Tibial artery (tissue), 4 donors: ENCODE measurements at regions not wholly inside any gene's neighbourhood (a gene's known extent, or its start where the extent isn't known, plus 50 kb on each side); places are given as distances from the start of the nearest gene placed in this dataset.

Experiments used
- DNase-seq, 2 donors: peaks; one replicate each; pipeline ENCODE4 v3.0.0-alpha.2; 2019
- H3K27ac ChIP-seq, 2 donors: fragments of 200-600 bp; sonication (generic) in 1 of 2; 1 replicate in 1 of 2; 2 replicates in 1 of 2; pipeline ENCODE4 v1.5.1; 2018 to 2019; ENCODE audit warnings: mild to moderate bottlenecking in 1 of 2
- H3K27me3 ChIP-seq, 2 donors: fragments of 200-600 bp; sonication (generic) in 1 of 2; one replicate each; pipeline versions ENCODE4 v1.5.1 to v1.6.0; 2016 to 2019
- H3K36me3 ChIP-seq, 3 donors: fragments of 200-600 bp; sonication (generic) in 2 of 3; one replicate each; pipeline ENCODE4 v1.5.1; 2016 to 2019; ENCODE audit warnings: mild to moderate bottlenecking in 2 of 3
- H3K4me1 ChIP-seq, 4 donors: fragments of 200-600 bp; sonication (generic) in 2 of 4; 1 replicate in 3 of 4; 2 replicates in 1 of 4; pipeline ENCODE4 v1.5.1; 2016 to 2019
- H3K4me3 ChIP-seq, 2 donors: fragments of 200-600 bp; sonication (generic) in 1 of 2; 1 replicate in 1 of 2; 2 replicates in 1 of 2; pipeline ENCODE4 v1.5.1; 2018 to 2019; ENCODE audit warnings: mild to moderate bottlenecking in 2 of 2
- H3K9me3 ChIP-seq, 3 donors: fragments of 200-600 bp; sonication (generic) in 1 of 3; one replicate each; pipeline ENCODE4 v1.5.1; 2016 to 2019
- CTCF ChIP-seq, 2 experiments: fragments of 200-600 bp in 1 of 2; fragments of 450-650 bp in 1 of 2; IDR thresholded peaks; one replicate each; pipeline ENCODE4 v1.5.1; 2017 to 2019; ENCODE audit warnings: antibody characterized with exemption in 2 of 2, mild to moderate bottlenecking in 1 of 2, moderate library complexity in 1 of 2
- intact Hi-C: fragments of 100-400 bp; cut with DNase I; formaldehyde crosslinking; loops from one replicate; pipeline ENCODE4 v1.15.0; 2023; ENCODE audit warnings: low total_unique reads

DNA sequence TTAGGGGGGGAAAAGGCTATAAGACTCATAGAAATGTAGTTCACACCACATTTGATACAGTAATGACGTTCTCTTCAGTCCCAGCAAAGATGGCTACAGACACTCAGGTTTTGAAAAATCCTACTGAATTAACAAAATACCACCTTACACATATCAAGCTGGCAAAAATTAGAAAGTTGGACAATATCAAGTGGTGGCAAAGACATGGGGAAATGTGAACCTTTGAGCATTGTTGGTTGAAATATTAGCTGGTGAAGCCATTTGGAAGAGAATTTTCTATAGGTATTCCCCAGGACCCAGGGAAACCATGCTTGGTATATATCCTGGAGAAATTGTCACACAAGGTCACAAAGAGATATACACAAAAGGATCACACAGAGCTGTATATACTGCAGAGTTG, 163.0 kb downstream of the ADSS2 start:
- Histone ChIP-seq H3K4me1 (no peaks in the 10 kb centered on the region), H3K9me3 (no peaks in the 10 kb centered on the region), H3K27me3 (no peaks in the 10 kb centered on the region), H3K36me3 (no peaks in the 10 kb centered on the region), H3K27ac (no peak overlapping the region), H3K4me3 (no peak overlapping the region)
- no peak for DNase-seq
- intact Hi-C loops = no loop called here
- TF ChIP-seq CTCF (IDR thresholded peaks at IDR 0.05) = no peak

- no peak overlapping the region for H3K4me3 ChIP-seq
- no peak for TF ChIP-seq CTCF (IDR thresholded peaks at IDR 0.05)
- intact Hi-C loops = no loop called here
Measured at GRCh38 chr1:244289991-244290785, 161.5 kb downstream of the ADSS2 start.

GRCh38 chr1:244291236-244292201, 160.2 kb downstream of the ADSS2 start:
- intact Hi-C loops = no loop called here
- Histone ChIP-seq H3K27ac (no peak overlapping the region), H3K4me3 (no peak overlapping the region), H3K4me1 (no peaks in the 10 kb centered on the region), H3K36me3 (no peaks in the 10 kb centered on the region), H3K9me3 (no peaks in the 10 kb centered on the region), H3K27me3 (no peaks in the 10 kb centered on the region)
- TF ChIP-seq CTCF (IDR thresholded peaks at IDR 0.05) = no peak
- no peak for DNase-seq

More at GRCh38 chr1:244289991-244290785, 161.5 kb downstream of the ADSS2 start:
- DNase-seq = no peak
- no peaks in the 10 kb centered on the region for H3K36me3 ChIP-seq
- no peaks in the 10 kb centered on the region for H3K9me3 ChIP-seq
- no peaks in the 10 kb centered on the region for H3K27me3 ChIP-seq
- no peaks in the 10 kb centered on the region for H3K4me1 ChIP-seq
- no peak overlapping the region for H3K27ac ChIP-seq

- Histone ChIP-seq H3K9me3 (no peaks in the 10 kb centered on the region), H3K36me3 (no peaks in the 10 kb centered on the region), H3K27me3 (no peaks in the 10 kb centered on the region), H3K27ac (no peak overlapping the region), H3K4me1 (peaks cover 0 to 7% (median 0%) of the 10 kb centered on the region in 4 donors), H3K4me3 (no peak overlapping the region)
- no peak for TF ChIP-seq CTCF (IDR thresholded peaks at IDR 0.05)
- intact Hi-C loops = no loop called here
- no peak for DNase-seq
Measured at GRCh38 chr1:244294599-244295224, 157.0 kb downstream of the ADSS2 start.

GRCh38 chr1:244296003-244296402, 155.7 kb downstream of the ADSS2 start:
- no peak overlapping the region for H3K4me3 ChIP-seq
- H3K27ac ChIP-seq = no peak overlapping the region
- no peaks in the 10 kb centered on the region for H3K27me3 ChIP-seq
- H3K4me1 ChIP-seq = peaks cover 0 to 20% (median 5%) of the 10 kb centered on the region in 4 donors
- H3K9me3 ChIP-seq = no peaks in the 10 kb centered on the region
- intact Hi-C loops = no loop called here
- no peak for DNase-seq
- TF ChIP-seq CTCF (IDR thresholded peaks at IDR 0.05) = no peak
- H3K36me3 ChIP-seq = no peaks in the 10 kb centered on the region
